Fibroblast of mammary gland (primary cell): ENCODE measurements at regions not wholly inside any gene's neighbourhood (a gene's known extent, or its start where the extent isn't known, plus 50 kb on each side); places are given as distances from the start of the nearest gene placed in this dataset.

ENCODE experiments used
- DNase-seq: peaks from one replicate; pipeline ENCODE4 v3.0.0-alpha.2; 2010; ENCODE audit warnings: low read depth
- H3K4me3 ChIP-seq: 2 replicates; pipeline ENCODE4 v1.5.1; 2011; ENCODE audit warnings: low read depth, mild to moderate bottlenecking, low read length, moderate library complexity; ENCODE audit not compliant: control insufficient read depth
- CTCF ChIP-seq: conservative IDR thresholded peaks from 2 replicates; pipeline ENCODE4 v1.5.1; 2011; ENCODE audit warnings: low read depth, low read length, inconsistent platforms; ENCODE audit not compliant: control insufficient read depth, insufficient read depth

DNA sequence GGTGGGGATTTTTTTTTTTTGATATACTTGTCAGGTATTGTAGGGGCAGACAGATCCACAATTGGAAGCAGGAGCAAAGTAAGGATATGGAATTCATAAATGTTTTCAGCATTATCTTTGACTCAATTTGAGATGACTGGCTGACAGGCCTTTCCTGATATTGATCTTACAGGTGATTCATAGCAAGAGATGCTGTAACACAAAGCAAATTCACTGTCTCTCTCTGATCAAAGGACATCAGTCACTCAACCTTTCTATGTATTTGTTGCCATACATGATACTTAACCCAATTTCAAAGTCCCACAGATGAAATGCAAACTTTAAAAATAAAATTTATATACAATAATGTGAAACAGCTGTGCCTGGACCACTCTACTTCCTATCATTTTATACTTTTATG is 1506.9 kb downstream of the AACS start:
- TF ChIP-seq CTCF: no peak
- H3K4me3 ChIP-seq: no peak overlapping the region
- no peak for DNase-seq

- H3K4me3 ChIP-seq: no peak overlapping the region
- DNase-seq: no peak
- TF ChIP-seq CTCF: no peak
These were observed 1516.4 kb downstream of the AACS start for GRCh38 chr12:126581655-126582054.

DNA sequence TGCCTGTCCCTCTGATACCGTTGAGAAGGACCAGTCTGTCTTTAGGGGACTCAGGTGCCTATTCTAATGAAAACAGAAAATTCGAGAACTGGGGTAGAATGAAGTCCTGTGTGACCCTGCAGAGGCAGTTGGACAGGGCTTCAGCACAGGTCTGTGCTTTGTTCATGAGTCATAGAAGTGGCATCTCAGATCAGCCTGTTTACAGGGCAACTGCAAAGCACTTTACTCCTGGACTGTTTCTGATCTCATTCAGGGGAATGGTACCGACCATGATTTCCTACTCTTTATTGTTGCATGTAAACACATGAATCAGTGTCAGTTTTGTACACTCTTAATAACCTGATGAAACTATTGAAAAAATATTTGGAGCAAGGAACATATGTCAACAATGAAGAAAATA is 1517.0 kb downstream of the AACS start:
- DNase-seq: no peak
- H3K4me3 ChIP-seq: no peak overlapping the region
- TF ChIP-seq CTCF: no peak

DNA sequence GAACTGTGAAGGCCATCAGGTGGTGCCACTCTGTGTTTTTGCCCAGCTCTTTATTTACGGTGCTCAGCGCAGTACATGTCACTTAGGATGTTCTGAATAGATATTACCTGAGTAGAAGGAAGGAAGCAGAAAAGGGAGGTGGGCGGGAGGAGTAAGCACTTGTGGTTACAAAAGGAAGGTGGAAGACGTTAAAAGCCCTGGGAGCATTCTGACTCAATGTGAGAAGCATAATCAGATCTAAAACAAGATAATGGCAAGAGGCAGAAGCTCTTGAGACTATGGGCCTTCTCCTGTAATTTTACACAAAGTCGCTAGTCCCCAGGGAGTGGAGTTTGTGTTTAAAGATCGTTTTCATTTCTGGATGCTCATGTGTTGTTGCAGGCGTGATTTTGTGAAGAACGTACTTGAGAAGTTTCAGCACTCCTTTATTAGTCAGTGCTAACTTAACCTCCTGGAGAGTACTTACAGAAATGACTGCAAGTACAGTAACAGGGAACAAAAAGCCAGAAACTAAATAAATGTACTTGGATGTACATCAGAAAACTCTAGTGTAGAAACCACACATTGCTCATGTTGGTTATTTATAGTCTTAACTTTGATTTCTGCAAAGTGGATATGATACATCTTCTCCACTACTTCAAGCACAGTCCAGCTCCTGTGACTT is 1523.5 kb downstream of the AACS start:
- TF ChIP-seq CTCF: no peak
- peak; percentile 0 for DNase-seq
- no peak overlapping the region for H3K4me3 ChIP-seq

GRCh38 chr12:126591533-126591932 is 1526.3 kb downstream of the AACS start:
- no peak for TF ChIP-seq CTCF
- H3K4me3 ChIP-seq: no peak overlapping the region
- DNase-seq: no peak

GRCh38 chr12:126601184-126602170 is 1536.2 kb downstream of the AACS start:
- no peak for DNase-seq
- no peak for TF ChIP-seq CTCF
- no peak overlapping the region for H3K4me3 ChIP-seq
